Limb (tissue), 2 donors: ENCODE measurements at regions not wholly inside any gene's neighbourhood (a gene's known extent, or its start where the extent isn't known, plus 50 kb on each side); places are given as distances from the start of the nearest gene placed in this dataset.

Experiments used
- DNase-seq, 2 donors: peaks; one replicate each; pipeline ENCODE4 v3.0.0-alpha.2; 2016; ENCODE audit errors: extremely low spot score in 2 of 2

DNA sequence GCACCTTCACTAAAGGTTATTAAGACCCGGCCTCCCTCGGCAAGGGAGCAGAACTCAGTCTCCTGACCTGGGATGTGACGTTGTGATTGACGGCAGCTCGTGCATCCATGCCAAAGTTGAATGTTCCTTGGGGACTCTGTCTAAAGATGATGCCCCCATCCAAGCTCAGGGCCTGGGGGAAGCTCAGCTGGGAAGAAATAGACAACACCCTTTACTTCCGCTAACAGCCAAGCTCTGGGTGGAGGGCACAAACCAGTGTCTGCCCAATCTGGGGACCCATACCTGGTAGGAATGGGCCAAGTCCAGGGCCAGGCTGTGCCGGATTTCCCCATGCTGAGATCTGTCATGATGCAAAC lies 95.4 kb downstream of the RMI2 start:
- no peak for DNase-seq

DNA sequence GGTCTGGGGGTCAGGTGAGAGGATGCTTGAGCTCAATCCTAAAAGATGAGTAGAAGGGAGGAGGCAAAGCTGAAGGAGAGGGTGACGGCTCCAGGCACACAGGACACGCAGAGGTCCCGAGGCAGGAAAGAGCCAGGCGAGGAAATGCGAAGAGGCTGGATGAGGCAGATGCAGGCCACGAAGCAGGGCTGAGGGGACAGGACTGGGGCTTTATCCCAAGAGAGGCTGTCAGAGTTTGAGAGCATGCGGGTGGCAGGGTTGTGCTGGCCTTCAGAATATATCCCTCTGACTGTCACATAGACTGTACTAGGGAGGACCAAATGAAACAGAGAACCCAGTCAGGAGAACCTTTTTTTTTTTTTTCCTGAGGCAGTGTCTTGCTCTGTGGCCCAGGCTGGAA lies 100.2 kb downstream of the RMI2 start:
- DNase-seq, result no peak

DNA sequence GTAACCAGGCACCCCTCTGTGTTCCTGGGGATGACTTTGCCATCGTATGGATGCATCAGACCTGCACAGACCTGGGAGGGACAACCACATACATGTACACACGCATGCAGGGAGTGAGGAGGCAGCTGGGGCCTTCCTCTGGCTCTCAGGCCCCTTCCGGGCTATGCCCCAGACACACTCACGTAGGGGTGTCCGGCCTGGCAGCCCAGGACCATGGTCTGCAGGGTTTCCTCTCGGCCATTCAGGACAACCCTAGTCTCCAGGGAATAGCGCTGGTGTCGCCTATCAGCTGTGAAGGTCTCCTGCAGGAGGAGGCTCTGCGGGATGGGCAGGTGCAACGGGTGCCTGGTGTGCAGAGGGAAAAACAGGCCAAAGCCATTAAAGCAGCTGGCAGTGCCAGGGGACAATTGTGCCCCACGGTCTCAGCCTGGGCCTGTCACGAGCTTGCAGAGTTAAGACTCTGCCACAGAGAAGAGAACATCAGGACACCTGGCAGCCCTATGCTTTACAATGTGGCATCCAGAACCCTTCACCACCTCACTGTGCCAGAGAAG lies 101.4 kb downstream of the RMI2 start:
- DNase-seq, result no peak

DNA sequence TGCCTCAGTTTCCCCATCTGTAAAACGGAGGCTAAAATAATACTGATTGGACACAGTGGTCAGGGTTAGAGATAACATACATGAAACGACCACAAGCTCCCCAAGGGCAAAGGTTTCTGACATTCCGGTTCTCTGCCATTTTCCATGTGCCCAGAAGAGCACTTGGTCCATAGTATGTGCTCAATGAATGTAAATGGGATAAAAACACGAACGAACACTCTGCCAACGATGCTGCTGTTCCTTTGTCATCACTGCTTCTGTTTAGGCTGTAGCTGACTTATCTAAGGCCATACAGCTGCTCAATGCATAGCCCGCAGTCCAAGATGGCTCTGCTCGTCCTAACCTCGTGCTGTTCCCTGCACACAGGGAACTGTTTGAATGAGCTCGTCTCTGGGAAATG lies 102.0 kb downstream of the RMI2 start:
- DNase-seq, result no peak

DNA sequence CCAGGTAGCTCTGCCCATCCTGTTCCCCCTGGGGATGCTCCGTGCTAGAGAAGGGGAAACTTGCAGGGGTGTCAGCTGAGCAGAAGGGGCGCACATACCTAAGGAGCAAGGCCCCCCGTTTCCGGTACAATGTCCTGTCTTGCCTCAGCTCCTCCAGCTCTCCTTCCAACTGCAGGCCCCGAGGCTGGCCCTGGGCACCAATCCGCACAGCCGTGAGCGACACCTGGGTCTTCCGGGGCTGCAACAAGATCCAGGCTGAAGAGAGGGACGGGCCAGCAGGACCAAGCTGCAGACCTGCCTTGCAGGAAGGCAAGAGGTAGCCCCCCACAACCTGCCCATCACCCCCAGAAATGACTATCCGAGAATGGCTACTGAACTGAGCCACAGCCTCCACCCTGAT lies 102.6 kb downstream of the RMI2 start:
- DNase-seq, result no peak

DNA sequence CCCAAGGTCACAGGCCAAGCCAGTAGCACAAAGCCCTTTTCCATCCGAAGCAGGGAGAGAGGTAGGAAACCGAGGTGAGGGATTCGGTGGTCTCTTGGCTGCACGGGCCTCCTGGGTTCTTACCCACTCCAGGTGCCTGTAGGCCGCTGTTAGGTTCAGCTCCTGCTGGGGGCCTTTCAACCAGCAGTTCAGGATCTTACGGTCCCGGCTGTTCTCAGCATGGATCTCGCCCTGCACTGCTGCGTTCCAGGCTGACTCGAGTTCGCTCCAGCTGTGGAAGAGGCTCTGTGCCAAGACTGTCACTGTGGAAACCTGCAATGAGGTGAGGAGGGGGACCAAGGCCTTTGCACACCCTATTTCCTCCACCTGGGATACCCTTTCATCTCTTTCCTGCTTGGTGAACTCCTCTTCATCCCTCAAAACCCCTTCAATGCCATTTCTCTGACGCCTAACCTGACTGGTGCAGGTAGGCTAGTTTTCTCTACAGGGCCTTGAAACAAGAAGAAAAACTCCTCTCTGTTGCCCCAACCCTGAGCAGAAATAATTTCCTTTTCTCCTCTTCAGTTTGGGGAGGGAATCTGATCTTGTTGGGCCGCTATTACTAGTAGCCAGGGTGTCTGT lies 103.6 kb downstream of the RMI2 start:
- DNase-seq, result no peak

DNA sequence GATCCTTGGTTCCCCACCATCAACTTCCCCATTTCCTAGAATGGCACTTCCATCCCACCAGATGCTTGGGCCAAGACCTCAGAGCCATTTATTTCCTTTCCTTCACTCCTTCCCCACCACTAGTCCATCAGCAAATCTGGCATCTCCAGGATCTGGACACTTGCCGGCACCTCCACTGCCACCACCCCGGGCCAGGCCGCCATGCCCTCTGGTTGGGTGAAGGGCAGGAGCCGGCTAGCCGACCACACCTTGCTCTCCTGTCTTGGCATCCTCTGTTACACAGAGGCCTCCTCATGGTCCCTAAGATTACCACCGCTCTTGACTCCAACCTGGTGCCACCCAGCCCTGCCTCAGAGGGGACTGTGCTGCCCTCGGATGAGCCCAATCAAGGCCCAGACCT lies 104.5 kb downstream of the RMI2 start:
- no peak for DNase-seq

DNA sequence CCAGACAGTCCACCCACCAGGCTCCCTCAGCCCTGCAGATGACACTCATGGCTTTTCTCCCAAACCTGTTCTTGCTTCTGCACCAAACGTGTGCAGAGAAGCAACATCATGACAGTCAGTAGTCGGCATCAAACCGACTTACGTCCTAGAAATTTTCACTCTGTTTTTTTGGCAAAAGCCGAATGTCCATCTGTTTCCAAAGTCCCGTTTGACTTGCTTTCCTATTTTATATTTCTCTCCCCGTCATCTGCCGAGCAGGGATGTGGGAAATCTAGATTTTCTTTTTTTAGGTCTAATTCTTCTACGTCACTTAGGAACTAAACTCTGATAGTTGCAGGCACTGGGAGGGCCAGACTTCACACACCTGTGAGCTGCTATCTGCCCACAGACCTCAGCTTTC lies 104.9 kb downstream of the RMI2 start:
- DNase-seq, result no peak

DNA sequence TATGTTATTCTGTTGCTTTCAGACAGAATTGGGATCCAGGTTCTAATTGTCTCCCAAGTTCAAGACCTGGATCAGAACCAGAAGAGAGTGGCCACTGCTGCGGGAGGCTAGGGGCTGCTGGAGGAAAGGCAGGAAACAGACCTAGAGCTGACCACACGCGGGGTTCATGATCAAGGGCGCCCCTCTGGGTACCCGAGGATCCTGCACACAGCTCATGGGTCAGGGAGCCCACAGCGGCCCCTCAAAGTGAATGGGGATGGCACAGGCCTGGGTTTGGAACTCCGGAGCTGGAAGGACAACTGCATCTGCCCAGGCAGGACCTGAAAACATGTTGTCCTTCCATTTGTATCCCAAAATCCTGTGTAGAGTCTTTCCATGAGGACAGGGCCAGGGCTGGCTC lies 107.0 kb downstream of the RMI2 start:
- DNase-seq, result no peak

DNA sequence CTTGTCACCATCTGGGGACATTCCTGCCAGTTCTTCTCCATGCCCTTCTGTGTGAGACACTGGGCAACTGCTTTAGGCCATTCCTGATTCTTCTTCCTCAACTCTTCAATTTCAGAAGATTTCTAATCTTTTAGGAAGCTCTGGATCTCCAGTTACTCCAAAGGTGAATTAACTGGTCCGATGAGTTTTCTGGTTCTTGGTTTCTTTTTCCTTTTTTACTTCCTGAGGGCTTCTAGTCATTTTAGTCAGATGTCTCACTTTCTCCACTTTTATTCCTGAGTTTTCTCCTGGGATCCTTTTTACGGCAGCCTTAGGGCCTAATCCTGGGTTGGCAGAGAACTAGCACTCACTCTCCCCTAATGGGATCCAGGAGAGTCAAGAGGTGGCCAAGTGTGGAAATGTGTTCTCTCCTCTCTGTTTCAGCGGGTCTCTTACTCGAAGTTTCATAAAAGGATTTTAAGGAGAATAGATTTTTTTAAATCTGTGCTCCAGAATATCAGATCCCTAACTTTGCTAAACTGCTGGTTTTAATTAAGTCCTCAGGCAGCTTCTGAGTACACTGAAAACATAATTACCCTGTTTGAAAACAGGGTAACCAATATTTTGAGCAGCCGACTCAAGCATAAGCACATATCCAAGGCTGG lies 107.6 kb downstream of the RMI2 start:
- peak in 1 of 2 donors; percentile 34 for DNase-seq

DNA sequence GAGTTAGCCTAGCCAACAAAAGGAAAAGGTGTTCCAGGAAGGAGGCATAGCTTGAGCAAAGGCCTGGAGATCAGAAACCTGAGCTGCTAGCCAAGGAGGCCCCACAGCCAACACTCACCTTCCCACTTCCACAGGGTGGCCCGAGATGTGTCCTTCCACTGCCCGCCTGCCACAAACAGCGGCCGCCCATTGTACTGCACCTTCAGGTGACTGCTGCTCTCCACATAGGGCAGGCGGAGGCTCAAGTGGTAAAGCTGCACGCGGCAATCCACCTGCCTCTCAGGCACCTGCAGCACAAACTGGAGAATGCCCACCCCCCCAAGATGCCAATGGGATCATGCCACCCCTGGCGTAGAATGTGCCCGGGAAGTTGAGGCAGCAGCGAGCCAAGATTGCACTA lies 111.5 kb downstream of the RMI2 start:
- DNase-seq, result no peak

DNA sequence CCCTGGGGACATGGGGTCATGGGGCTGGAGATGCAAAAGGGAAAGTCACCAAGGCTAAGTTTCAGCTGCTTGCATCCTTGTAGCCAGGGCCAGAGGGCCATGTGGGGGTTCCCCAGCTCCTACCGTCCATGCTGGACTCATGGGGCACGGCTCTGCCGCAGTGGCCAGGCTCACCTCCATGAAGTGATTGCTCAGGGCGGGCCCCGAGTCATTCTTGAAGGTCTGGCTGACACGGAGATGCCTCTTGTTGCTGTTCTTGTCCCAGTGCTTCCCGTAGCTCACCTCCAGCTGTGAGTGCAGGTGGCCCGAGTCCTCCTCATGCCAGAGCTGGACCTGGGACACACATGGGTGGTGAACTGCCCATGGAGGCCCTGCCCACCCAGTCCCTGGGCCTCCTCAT lies 114.5 kb downstream of the RMI2 start:
- no peak for DNase-seq

DNA sequence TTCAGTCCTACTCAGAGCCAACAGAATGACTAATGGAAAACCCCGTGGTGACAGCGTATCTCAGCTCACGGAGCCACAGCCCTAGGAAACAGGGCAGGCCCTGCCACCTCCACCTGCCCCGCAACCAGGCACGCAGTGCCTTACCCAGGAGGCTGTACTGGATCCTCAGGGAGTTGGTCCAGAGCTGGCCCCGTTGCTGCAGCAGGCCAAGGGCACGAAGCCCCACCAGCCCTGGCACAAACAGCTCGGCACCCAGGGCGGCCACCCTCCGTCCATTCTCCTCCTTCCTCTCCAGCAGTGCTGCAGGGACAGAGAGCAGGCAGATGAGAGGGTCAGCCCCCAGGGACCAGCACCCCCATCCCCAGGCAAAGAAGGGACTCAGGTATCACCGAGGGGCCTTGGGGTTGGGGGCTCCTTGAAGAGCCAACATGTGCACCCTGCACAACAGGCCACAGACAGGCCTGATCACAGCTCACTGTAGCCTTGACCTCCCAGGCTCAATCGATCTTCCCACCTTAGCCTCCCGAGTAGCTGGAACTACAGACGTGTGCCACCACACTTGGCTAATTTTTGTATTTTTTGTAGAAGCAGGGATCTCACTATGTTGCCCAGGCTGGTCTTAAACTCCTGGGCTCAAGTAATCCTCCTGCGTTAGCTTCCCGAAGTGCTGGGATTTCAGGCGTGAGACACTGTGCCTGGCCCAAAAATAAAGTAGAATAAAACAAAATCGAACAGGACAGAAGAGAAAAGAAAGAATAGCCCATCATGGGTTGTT lies 115.7 kb downstream of the RMI2 start:
- DNase-seq, result no peak

DNA sequence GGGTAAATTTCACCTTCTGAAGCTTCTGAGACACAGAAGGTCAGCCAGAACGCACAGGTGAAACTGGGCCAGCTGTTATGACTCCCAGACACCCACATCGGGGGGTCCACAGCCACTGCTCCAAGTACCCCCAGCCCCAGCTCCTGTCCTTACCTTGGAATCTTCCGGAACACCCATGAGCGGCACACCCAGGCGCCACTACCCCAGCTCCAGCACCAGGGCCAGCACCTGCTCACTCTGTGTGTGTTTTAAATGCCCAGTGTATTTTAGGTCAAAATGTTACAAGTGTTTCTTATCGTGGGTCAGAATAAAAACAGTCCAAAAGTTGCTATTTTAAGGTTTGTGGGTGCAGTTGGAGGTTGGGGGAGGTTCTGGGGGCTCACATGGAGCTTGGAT lies 116.3 kb downstream of the RMI2 start:
- DNase-seq, result no peak

DNA sequence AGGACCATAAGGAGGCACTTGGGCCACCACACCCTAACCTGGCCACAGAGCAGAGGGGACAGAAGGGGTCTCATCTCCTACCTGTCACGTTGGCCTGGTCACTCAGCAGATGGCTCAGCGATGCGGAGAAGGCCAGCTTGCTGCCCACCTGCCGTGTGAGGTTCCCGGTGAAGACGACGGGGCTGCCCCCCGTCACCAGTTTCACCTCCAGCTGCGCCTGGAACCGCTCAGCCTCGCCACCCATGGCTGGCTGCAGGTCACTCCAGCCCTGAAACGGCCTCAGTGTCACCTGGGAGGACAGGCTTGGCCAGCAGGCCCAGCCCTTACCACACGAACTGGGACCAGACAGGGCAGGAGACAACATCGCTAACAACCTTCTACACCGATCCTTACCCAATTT lies 116.8 kb downstream of the RMI2 start:
- no peak for DNase-seq

DNA sequence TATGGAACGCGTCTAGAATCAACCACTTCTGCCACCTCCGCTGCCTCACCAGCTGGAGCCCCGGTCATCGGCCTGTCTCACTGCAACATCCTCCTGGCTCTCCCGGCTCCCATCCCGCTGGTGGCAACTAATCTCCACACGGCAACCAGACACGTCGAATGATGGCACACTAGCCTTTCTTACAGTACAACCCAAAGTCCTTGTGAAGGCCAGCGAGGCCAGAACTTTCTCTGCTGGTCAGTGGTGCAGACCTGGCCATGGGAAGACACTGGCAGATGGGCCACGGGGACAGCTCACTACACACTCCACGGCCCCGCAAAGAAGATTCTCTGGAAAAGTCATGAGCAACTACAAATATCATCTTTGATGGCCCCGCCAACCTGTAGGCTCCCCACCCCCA lies 117.6 kb downstream of the RMI2 start:
- no peak for DNase-seq

DNA sequence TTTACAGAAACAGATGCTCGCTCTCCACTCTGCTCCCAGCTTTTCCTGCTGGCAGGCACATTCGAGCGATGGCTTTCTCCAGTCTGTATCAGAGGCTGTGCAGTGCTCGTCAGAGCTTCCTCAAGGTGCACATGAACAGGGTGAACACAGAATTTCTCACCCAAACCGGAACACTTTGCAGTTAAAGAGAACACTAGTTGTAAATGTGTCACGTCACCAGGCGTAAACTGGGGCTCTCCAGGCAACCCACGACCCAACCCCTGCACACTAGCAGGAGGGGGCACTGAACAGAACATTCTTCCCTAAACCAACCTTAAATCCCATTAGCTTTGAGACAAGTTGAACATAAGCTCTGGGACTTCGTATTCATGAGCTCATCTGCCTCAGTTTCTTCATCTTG lies 119.0 kb downstream of the RMI2 start:
- DNase-seq, result no peak

DNA sequence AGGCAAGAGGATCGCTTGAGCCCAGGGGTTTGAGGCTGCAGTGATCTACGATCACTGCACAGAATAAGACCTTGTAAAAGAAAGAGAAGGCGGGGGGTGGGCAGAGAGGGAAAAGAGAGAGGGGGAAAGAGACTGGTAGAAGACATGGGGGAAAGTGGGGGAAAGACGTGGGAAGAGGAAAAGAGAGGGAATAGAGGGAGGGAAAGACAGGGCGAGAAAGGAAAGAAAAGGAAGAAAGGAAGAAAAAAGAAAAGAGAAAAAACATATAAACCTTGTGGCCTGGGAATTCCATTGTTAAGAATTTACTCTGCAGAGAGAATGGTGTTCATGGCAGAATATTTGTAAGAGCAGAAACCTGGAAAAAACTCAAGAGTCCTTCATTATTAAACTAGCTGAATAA lies 120.4 kb downstream of the RMI2 start:
- no peak for DNase-seq

DNA sequence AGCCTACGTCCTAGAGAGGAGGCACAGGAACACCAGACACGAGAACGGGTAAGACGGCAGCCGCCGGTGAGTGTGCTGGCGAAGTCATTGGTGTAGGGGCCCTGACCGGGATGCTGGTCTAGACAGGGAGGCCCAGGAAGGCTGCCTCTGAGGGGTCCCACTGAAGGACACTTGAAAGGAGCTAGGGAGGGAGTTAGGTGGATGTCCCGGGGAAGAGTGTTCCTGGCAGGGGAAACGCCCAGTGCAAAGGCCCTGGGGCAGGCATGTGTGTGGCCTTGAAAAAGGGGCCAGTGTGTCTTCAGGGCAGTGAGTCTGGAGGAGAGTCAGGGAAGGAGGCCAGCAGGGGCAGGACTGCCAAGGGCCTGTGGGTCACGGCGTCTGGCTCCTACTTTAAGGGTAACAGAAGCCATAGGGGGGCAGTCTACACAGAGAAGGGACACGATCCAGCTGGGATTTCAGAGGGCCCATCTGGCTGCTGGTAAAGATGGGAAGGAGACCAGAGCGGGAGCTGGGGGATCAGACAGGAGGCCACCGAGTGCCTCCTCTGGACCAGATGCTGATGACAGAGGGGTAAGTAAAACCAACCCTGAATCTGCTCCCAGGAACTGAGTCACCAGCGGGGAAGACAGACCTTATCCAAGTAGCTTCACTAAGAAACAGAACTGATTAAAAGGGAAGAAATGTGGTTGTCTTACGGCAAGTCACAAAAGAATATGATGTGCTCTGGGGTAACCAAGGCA lies 115.9 kb downstream of the LITAF start:
- DNase-seq, result no peak

DNA sequence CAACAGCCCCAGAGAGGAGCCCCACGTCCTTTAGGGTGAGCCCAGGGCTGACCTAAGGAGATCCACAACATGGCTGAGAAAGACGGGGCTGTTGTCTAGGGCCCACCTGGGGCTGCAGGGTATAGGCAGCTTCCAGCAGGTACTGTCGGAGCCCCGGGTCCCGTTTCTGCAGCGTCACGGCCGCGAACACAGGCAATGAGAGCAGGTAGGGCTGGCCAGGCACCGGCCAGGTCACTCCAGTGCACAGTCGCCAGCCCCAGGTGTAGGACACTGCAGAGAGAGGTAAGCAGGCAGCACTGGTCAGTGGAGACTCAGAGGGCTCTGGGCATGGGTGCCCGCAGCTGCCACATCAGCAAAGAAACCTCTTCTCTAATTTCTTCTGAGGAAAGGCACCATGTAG lies 115.2 kb downstream of the LITAF start:
- no peak for DNase-seq

DNA sequence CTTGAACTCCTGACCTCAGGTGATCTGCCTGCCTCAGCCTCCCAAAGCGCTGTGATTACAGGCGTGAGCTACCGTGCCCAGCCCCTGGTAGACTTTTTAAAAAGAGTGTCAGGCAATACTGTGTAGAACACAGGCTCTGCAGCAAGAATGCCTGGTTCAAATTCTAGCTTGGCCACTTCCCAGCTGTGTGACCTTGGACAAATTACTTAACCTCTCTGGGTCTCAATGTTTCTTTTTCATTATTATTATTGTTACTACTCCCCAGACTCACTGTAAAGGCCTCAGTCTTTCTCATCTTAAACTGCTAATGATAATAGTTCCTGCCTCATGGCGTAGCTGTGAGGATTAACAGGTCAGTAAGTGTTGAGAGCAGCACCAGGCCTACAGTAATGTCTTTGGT lies 114.3 kb downstream of the LITAF start:
- no peak for DNase-seq

DNA sequence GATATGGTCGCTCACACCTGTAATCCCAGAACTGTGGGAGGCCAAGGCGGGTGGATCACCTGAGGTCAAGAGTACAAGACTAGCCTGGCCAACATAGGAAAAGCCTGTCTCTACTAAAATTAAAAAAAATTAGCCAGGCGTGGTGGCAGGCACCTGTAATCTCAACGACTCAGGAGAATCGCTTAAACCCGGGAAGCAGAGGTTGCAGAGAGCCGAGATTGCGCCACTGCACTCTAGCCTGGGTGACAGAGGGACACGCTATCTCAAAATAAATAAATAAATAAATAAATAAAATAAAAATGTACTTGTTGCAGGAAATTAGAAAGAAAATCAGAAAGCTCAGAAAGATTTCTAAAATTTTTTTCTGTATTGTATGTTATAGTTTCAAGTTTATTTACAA lies 113.9 kb downstream of the LITAF start:
- DNase-seq, result no peak
